ENCODE measurements at regions not wholly inside any gene's neighbourhood (a gene's known extent, or its start where the extent isn't known, plus 50 kb on each side); places are given as distances from the start of the nearest gene placed in this dataset.

- no peaks in the 10 kb centered on the region for H3K4me1 ChIP-seq (ENCODE audit: insufficient read depth)
- no peak overlapping the region for H3K4me2 ChIP-seq
- no peak for ATAC-seq
- Mint-ChIP-seq H3K27me3 (ENCODE audit: insufficient read depth, low read depth, poor library complexity) (peaks cover 3% of the 10 kb centered on the region), H3K4me3 (no peak overlapping the region), H3K9me3 (peaks cover 37% of the 10 kb centered on the region), H3K36me3 (ENCODE audit: low read depth) (peaks cover 28% of the 10 kb centered on the region), H3K27ac (no peak overlapping the region), H3K4me1 (no peaks in the 10 kb centered on the region)
- H3F3A ChIP-seq (replicated peaks; ENCODE audit: low read depth), result no peaks in the 10 kb centered on the region
- H3K4me3 ChIP-seq, result no peak overlapping the region
- H3K36me3 ChIP-seq (ENCODE audit: insufficient read depth), result 0 out of 2 replicates have a peak, but pooled peaks cover 7% of the 10 kb centered on the region
- H2AFZ ChIP-seq, result no peak overlapping the region
- no peak for DNase-seq (ENCODE audit: low spot score)
- TF ChIP-seq ZNF114 (CRISPR knock-in tag; IDR thresholded peaks at IDR 0.05) (no peak), EZH2 (IDR thresholded peaks at IDR 0.05; ENCODE audit: low read depth, unreplicated experiment) (no peak), CREB1 (CRISPR knock-in tag; IDR thresholded peaks at IDR 0.05; ENCODE audit: low read depth) (no peak), ZNF331 (CRISPR knock-in tag; IDR thresholded peaks at IDR 0.05; ENCODE audit: low read depth) (no peak), POLR2AphosphoS5 (IDR thresholded peaks at IDR 0.05; ENCODE audit: low read depth) (no peak), NANOG (IDR thresholded peaks at IDR 0.05; ENCODE audit: borderline replicate concordance) (no peak), EZH2phosphoT487 (IDR thresholded peaks at IDR 0.05; ENCODE audit: unreplicated experiment) (no peak), CTCF (conservative IDR thresholded peaks at IDR 0.05; ENCODE audit: low read depth in 2 of 2) (no peak), JUNB (IDR thresholded peaks at IDR 0.05; ENCODE audit: unreplicated experiment) (no peak), STAT1 (IDR thresholded peaks at IDR 0.05; ENCODE audit: unreplicated experiment) (no peak), ETS1 (IDR thresholded peaks at IDR 0.05) (no peak)
- TF ChIP-seq, protein P1, sequence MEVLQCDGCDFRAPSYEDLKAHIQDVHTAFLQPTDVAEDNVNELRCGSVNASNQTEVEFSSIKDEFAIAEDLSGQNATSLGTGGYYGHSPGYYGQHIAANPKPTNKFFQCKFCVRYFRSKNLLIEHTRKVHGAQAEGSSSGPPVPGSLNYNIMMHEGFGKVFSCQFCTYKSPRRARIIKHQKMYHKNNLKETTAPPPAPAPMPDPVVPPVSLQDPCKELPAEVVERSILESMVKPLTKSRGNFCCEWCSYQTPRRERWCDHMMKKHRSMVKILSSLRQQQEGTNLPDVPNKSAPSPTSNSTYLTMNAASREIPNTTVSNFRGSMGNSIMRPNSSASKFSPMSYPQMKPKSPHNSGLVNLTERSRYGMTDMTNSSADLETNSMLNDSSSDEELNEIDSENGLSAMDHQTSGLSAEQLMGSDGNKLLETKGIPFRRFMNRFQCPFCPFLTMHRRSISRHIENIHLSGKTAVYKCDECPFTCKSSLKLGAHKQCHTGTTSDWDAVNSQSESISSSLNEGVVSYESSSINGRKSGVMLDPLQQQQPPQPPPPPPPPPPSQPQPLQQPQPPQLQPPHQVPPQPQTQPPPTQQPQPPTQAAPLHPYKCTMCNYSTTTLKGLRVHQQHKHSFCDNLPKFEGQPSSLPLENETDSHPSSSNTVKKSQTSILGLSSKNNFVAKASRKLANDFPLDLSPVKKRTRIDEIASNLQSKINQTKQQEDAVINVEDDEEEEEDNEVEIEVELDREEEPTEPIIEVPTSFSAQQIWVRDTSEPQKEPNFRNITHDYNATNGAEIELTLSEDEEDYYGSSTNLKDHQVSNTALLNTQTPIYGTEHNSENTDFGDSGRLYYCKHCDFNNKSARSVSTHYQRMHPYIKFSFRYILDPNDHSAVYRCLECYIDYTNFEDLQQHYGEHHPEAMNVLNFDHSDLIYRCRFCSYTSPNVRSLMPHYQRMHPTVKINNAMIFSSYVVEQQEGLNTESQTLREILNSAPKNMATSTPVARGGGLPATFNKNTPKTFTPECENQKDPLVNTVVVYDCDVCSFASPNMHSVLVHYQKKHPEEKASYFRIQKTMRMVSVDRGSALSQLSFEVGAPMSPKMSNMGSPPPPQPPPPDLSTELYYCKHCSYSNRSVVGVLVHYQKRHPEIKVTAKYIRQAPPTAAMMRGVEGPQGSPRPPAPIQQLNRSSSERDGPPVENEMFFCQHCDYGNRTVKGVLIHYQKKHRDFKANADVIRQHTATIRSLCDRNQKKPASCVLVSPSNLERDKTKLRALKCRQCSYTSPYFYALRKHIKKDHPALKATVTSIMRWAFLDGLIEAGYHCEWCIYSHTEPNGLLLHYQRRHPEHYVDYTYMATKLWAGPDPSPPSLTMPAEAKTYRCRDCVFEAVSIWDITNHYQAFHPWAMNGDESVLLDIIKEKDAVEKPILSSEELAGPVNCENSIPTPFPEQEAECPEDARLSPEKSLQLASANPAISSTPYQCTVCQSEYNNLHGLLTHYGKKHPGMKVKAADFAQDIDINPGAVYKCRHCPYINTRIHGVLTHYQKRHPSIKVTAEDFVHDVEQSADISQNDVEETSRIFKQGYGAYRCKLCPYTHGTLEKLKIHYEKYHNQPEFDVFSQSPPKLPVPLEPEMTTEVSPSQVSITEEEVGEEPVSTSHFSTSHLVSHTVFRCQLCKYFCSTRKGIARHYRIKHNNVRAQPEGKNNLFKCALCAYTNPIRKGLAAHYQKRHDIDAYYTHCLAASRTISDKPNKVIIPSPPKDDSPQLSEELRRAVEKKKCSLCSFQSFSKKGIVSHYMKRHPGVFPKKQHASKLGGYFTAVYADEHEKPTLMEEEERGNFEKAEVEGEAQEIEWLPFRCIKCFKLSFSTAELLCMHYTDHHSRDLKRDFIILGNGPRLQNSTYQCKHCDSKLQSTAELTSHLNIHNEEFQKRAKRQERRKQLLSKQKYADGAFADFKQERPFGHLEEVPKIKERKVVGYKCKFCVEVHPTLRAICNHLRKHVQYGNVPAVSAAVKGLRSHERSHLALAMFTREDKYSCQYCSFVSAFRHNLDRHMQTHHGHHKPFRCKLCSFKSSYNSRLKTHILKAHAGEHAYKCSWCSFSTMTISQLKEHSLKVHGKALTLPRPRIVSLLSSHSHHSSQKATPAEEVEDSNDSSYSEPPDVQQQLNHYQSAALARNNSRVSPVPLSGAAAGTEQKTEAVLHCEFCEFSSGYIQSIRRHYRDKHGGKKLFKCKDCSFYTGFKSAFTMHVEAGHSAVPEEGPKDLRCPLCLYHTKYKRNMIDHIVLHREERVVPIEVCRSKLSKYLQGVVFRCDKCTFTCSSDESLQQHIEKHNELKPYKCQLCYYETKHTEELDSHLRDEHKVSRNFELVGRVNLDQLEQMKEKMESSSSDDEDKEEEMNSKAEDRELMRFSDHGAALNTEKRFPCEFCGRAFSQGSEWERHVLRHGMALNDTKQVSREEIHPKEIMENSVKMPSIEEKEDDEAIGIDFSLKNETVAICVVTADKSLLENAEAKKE (CRISPR knock-in tag; IDR thresholded peaks at IDR 0.05), result no peak
- TF ChIP-seq, protein P2, sequence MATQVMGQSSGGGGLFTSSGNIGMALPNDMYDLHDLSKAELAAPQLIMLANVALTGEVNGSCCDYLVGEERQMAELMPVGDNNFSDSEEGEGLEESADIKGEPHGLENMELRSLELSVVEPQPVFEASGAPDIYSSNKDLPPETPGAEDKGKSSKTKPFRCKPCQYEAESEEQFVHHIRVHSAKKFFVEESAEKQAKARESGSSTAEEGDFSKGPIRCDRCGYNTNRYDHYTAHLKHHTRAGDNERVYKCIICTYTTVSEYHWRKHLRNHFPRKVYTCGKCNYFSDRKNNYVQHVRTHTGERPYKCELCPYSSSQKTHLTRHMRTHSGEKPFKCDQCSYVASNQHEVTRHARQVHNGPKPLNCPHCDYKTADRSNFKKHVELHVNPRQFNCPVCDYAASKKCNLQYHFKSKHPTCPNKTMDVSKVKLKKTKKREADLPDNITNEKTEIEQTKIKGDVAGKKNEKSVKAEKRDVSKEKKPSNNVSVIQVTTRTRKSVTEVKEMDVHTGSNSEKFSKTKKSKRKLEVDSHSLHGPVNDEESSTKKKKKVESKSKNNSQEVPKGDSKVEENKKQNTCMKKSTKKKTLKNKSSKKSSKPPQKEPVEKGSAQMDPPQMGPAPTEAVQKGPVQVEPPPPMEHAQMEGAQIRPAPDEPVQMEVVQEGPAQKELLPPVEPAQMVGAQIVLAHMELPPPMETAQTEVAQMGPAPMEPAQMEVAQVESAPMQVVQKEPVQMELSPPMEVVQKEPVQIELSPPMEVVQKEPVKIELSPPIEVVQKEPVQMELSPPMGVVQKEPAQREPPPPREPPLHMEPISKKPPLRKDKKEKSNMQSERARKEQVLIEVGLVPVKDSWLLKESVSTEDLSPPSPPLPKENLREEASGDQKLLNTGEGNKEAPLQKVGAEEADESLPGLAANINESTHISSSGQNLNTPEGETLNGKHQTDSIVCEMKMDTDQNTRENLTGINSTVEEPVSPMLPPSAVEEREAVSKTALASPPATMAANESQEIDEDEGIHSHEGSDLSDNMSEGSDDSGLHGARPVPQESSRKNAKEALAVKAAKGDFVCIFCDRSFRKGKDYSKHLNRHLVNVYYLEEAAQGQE (IDR thresholded peaks at IDR 0.05; ENCODE audit: unreplicated experiment), result no peak
- 0 out of 2 replicates have a peak, but pooled peaks cover 12% of the 10 kb centered on the region for H3K9me2 ChIP-seq (ENCODE audit: insufficient read depth)
- H3K79me2 ChIP-seq (replicated peaks; ENCODE audit: insufficient read depth), result no peaks in the 10 kb centered on the region
- H4K20me1 ChIP-seq (replicated peaks; ENCODE audit: insufficient read depth), result no peaks in the 10 kb centered on the region
- H3K27ac ChIP-seq (ENCODE audit: low read depth), result no peak overlapping the region
- H3K27me3 ChIP-seq (ENCODE audit: insufficient read depth), result no peaks in the 10 kb centered on the region
These were observed 130.5 kb downstream of the CPEB2 start for GRCh38 chr4:15132739-15133138.
